ENCODE measurements at regions not wholly inside any gene's neighbourhood (a gene's known extent, or its start where the extent isn't known, plus 50 kb on each side); places are given as distances from the start of the nearest gene placed in this dataset.
"Not testable (repeated sequence)": the region's sequence is repeated elsewhere in the genome, so short reads cannot be mapped to it uniquely, and the experiment has no call there.

- DNase-seq (ENCODE audit: low read depth), result no peak
- no peak overlapping the region for H3K4me3 ChIP-seq (ENCODE audit: low read depth, low read length)
- no peak for TF ChIP-seq CTCF (IDR thresholded peaks at IDR 0.05; ENCODE audit: insufficient read depth, low read length)
Measured at GRCh38 chr9:78441396-78441795, 144.5 kb downstream of the PSAT1 start.

- H3K4me3 ChIP-seq (ENCODE audit: low read depth, low read length), result no peak overlapping the region
- no peak for DNase-seq (ENCODE audit: low read depth)
- no peak for TF ChIP-seq CTCF (IDR thresholded peaks at IDR 0.05; ENCODE audit: insufficient read depth, low read length)
Measured at GRCh38 chr9:78441822-78442431, 145.0 kb downstream of the PSAT1 start.

GRCh38 chr9:78442577-78442976 is 145.7 kb downstream of the PSAT1 start:
- DNase-seq (ENCODE audit: low read depth); H3K4me3 ChIP-seq (ENCODE audit: low read depth, low read length): not testable (repeated sequence)

- peak; percentile 4 for DNase-seq (ENCODE audit: low read depth)
Measured at GRCh38 chr9:78443946-78444345, 147.0 kb downstream of the PSAT1 start.

GRCh38 chr9:78448960-78449673 is 152.2 kb downstream of the PSAT1 start:
- DNase-seq (ENCODE audit: low read depth), result no peak
- TF ChIP-seq CTCF (IDR thresholded peaks at IDR 0.05; ENCODE audit: insufficient read depth, low read length), result no peak
- H3K4me3 ChIP-seq (ENCODE audit: low read depth, low read length), result no peak overlapping the region

More at GRCh38 chr9:78443946-78444345, 147.0 kb downstream of the PSAT1 start:
- TF ChIP-seq CTCF (IDR thresholded peaks at IDR 0.05; ENCODE audit: insufficient read depth, low read length), result no peak
- no peak overlapping the region for H3K4me3 ChIP-seq (ENCODE audit: low read depth, low read length)

- no peak for TF ChIP-seq CTCF (IDR thresholded peaks at IDR 0.05; ENCODE audit: insufficient read depth, low read length)
- DNase-seq (ENCODE audit: low read depth), result no peak
- no peak overlapping the region for H3K4me3 ChIP-seq (ENCODE audit: low read depth, low read length)
Measured at GRCh38 chr9:78453450-78453849, 156.5 kb downstream of the PSAT1 start.

GRCh38 chr9:78462611-78463010 is 165.7 kb downstream of the PSAT1 start:
- no peak for TF ChIP-seq CTCF (IDR thresholded peaks at IDR 0.05; ENCODE audit: insufficient read depth, low read length)
- H3K4me3 ChIP-seq (ENCODE audit: low read depth, low read length), result no peak overlapping the region
- DNase-seq (ENCODE audit: low read depth), result no peak

All from fibroblast of the aortic adventitia (primary cell).